ENCODE measurements at regions not wholly inside any gene's neighbourhood (a gene's known extent, or its start where the extent isn't known, plus 50 kb on each side); places are given as distances from the start of the nearest gene placed in this dataset.

DNA sequence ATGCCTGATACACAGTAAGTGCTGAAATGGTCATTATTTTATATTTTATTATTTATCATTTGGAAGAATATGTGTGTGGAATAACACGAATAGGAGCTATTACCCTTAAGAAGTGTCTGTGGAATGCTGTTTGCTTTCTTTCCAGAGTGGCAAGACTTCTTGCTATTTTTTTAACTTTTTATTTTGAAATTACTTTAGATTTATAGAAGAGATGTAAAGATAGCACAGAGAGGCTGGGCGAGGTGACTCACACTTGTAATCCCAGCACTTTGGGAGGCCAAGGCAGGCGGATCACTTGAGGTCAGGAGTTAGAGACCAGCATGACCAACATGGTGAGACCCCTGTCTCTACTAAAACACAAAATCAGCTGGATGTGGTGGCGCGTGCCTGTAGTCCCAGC is 58.9 kb upstream of the PAX6 start:
- Histone ChIP-seq H2AK5ac (ENCODE audit: low read depth, low read length) (no peak overlapping the region), H2BK12ac (ENCODE audit: low read depth, low read length) (no peak overlapping the region), H4K91ac (replicated peaks; ENCODE audit: insufficient read length, low read length) (no peak overlapping the region), H3K4me3 (ENCODE audit: extremely low read depth in 1 of 4, insufficient read depth in 2 of 4, low read depth in 3 of 4, low read length in 4 of 4) (no peak overlapping the region), H3K18ac (ENCODE audit: extremely low read depth, low read length) (no peak overlapping the region), H3K4ac (replicated peaks; ENCODE audit: insufficient read length, low read depth, low read length) (no peak overlapping the region), H2BK15ac (ENCODE audit: low read length) (no peak overlapping the region), H3K9me3 (ENCODE audit: insufficient read depth in 2 of 2, low read depth in 1 of 2, low read length in 1 of 2) (no peaks in the 10 kb centered on the region), H3K79me1 (ENCODE audit: low read depth, low read length) (no peaks in the 10 kb centered on the region), H4K20me1 (replicated peaks in 1 of 2; ENCODE audit: control insufficient read depth in 1 of 2, insufficient read depth in 2 of 2, low read length in 2 of 2) (no peaks in the 10 kb centered on the region), H3K23me2 (ENCODE audit: low read depth, low read length) (no peaks in the 10 kb centered on the region), H3K14ac (ENCODE audit: insufficient read length) (no peak overlapping the region), H3K27ac (ENCODE audit: low read depth, low read length) (no peak overlapping the region), H4K8ac (ENCODE audit: extremely low read depth, insufficient read depth, low read length) (no peak overlapping the region), H3K23ac (ENCODE audit: insufficient read length) (no peak overlapping the region), H2AFZ (ENCODE audit: low read length) (no peak overlapping the region), H3K79me2 (ENCODE audit: control insufficient read depth in 1 of 2, insufficient read depth in 2 of 2, low read length in 2 of 2) (no peaks in the 10 kb centered on the region), H2BK20ac (ENCODE audit: low read length) (no peak overlapping the region), H2BK5ac (ENCODE audit: low read depth, low read length) (no peak overlapping the region), H2BK120ac (replicated peaks; ENCODE audit: low read depth, low read length) (no peak overlapping the region), H3K36me3 (ENCODE audit: control insufficient read depth in 2 of 4, insufficient read depth in 4 of 4, low read length in 3 of 4) (no peaks in the 10 kb centered on the region), H3K27me3 (replicated peaks in 1 of 4; ENCODE audit: control insufficient read depth in 3 of 4, extremely low read depth in 1 of 4, insufficient read depth in 3 of 4, low read length in 3 of 4) (peaks cover 0 to 11% (median 4%) of the 10 kb centered on the region in 4 experiments; a peak in 4 of 7 replicates), H3K56ac (replicated peaks; ENCODE audit: insufficient read length, low read depth, low read length) (no peak overlapping the region), H3K4me1 (replicated peaks in 1 of 4; ENCODE audit: control insufficient read depth in 3 of 4, insufficient read depth in 4 of 4, low read length in 3 of 4) (peaks cover 4 to 13% (median 7%) of the 10 kb centered on the region in 4 experiments; a peak in 6 of 7 replicates), H4K5ac (ENCODE audit: insufficient read length, low read depth, low read length) (no peak overlapping the region), H3K9ac (replicated peaks in 1 of 4; ENCODE audit: extremely low read depth in 1 of 4, low read depth in 3 of 4, low read length in 3 of 4) (no peak overlapping the region), H3K4me2 (ENCODE audit: insufficient read depth in 1 of 2, low read depth in 2 of 2, low read length in 2 of 2) (no peak overlapping the region; a peak in 1 of 4 replicates)
- 86% methylated on average over 5 of the region's 5 CpGs; no CpG with 5 or more reads in 1 of the 2 experiments for WGBS, 2 experiments (ENCODE audit: extremely low coverage in 1 of 2, insufficient coverage in 1 of 2, insufficient read length in 1 of 2, insufficient replicate concordance in 2 of 2, low coverage in 1 of 2, low lambda C conversion rate in 2 of 2, missing lambda C conversion rate in 1 of 2)
- FAIRE-seq (no peak), DNase-seq (ENCODE audit: low read depth in 1 of 2, low spot score in 2 of 2) (no peak)
- ChIA-PET CTCF (ENCODE audit: partially characterized antibody) (interaction anchor here (0.7 to 6.2 kb wide), 20 partner anchors 17 to 535 kb away, joined by 3 to 60 read pairs (median 6); no protein-coding TSS in a partner anchor), POLR2A (ENCODE audit: partially characterized antibody) (no interaction called here)
- TF ChIP-seq TCF12 (IDR thresholded peaks at IDR 0.05; ENCODE audit: low read depth, low read length) (no peak), PHF8 (conservative IDR thresholded peaks at IDR 0.05; ENCODE audit: low read depth, low read length) (no peak), HDAC6 (IDR thresholded peaks at IDR 0.05; ENCODE audit: low read depth, low read length) (no peak), EGR1 (IDR thresholded peaks at IDR 0.05; ENCODE audit: borderline replicate concordance, low read depth, low read length) (no peak), SP4 (IDR thresholded peaks at IDR 0.05; ENCODE audit: low read length) (no peak), TBP (IDR thresholded peaks at IDR 0.05; ENCODE audit: low read depth, low read length) (no peak), JUND (IDR thresholded peaks at IDR 0.05; ENCODE audit: low read length) (no peak), CTBP2 (IDR thresholded peaks at IDR 0.05; ENCODE audit: borderline replicate concordance, insufficient read depth, insufficient read length, low read length) (no peak), SIN3A (conservative IDR thresholded peaks at IDR 0.05 in 1 of 2, IDR thresholded peaks at IDR 0.05 in 1 of 2; ENCODE audit: low read depth in 1 of 2, low read length in 2 of 2) (no peak)
- TF ChIP-seq, protein P1, sequence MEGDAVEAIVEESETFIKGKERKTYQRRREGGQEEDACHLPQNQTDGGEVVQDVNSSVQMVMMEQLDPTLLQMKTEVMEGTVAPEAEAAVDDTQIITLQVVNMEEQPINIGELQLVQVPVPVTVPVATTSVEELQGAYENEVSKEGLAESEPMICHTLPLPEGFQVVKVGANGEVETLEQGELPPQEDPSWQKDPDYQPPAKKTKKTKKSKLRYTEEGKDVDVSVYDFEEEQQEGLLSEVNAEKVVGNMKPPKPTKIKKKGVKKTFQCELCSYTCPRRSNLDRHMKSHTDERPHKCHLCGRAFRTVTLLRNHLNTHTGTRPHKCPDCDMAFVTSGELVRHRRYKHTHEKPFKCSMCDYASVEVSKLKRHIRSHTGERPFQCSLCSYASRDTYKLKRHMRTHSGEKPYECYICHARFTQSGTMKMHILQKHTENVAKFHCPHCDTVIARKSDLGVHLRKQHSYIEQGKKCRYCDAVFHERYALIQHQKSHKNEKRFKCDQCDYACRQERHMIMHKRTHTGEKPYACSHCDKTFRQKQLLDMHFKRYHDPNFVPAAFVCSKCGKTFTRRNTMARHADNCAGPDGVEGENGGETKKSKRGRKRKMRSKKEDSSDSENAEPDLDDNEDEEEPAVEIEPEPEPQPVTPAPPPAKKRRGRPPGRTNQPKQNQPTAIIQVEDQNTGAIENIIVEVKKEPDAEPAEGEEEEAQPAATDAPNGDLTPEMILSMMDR (IDR thresholded peaks at IDR 0.05; ENCODE audit: control extremely low read depth in 1 of 3, insufficient read depth in 1 of 3, low read depth in 1 of 3, low read length in 3 of 3), result no peak

Measured in H1 (cell line).